Femur (tissue), 1 donor: ENCODE measurements at regions not wholly inside any gene's neighbourhood (a gene's known extent, or its start where the extent isn't known, plus 50 kb on each side); places are given as distances from the start of the nearest gene placed in this dataset.

Experiments
- DNase-seq: peaks from one replicate; pipeline ENCODE4 v3.0.0-alpha.2; 2017

GRCh38 chr4:63618883-63619718 lies 790.1 kb downstream of the TECRL start:
- no peak for DNase-seq

GRCh38 chr4:63607169-63607872 lies 801.9 kb downstream of the TECRL start:
- no peak for DNase-seq

GRCh38 chr4:63589796-63590195 lies 819.5 kb downstream of the TECRL start:
- no peak for DNase-seq

- DNase-seq = no peak
Measured at GRCh38 chr4:63583561-63583960, 825.7 kb downstream of the TECRL start.

- DNase-seq = no peak
Measured at GRCh38 chr4:63583007-63583406, 826.2 kb downstream of the TECRL start.

GRCh38 chr4:63580796-63581475 lies 828.3 kb downstream of the TECRL start:
- DNase-seq = no peak

GRCh38 chr4:63578383-63578782 lies 830.9 kb downstream of the TECRL start:
- no peak for DNase-seq

GRCh38 chr4:63566658-63567057 lies 842.6 kb downstream of the TECRL start:
- no peak for DNase-seq

- DNase-seq = no peak
Measured at GRCh38 chr4:63563288-63564014, 845.8 kb downstream of the TECRL start.

- no peak for DNase-seq
Measured at GRCh38 chr4:63558709-63559108, 850.5 kb downstream of the TECRL start.

GRCh38 chr4:63556332-63556731 lies 852.9 kb downstream of the TECRL start:
- DNase-seq = no peak

GRCh38 chr4:63553123-63553522 lies 856.1 kb downstream of the TECRL start:
- no peak for DNase-seq

GRCh38 chr4:63541828-63542227 lies 867.4 kb downstream of the TECRL start:
- DNase-seq = no peak

- DNase-seq = no peak
Measured at GRCh38 chr4:63529581-63530337, 879.5 kb downstream of the TECRL start.

- no peak for DNase-seq
Measured at GRCh38 chr4:63528256-63528991, 880.8 kb downstream of the TECRL start.

- no peak for DNase-seq
Measured at GRCh38 chr4:63526251-63526650, 883.0 kb downstream of the TECRL start.

- DNase-seq = no peak
Measured at GRCh38 chr4:63524764-63525163, 884.5 kb downstream of the TECRL start.

- DNase-seq = no peak
Measured at GRCh38 chr4:63505714-63506460, 903.4 kb downstream of the TECRL start.

GRCh38 chr4:63493265-63493664 lies 916.0 kb downstream of the TECRL start:
- no peak for DNase-seq

- DNase-seq = no peak
Measured at GRCh38 chr4:63492515-63492914, 916.7 kb downstream of the TECRL start.

- DNase-seq = no peak
Measured at GRCh38 chr4:63464393-63464792, 944.9 kb downstream of the TECRL start.
